NCI-H187 (cell line): ENCODE measurements at regions not wholly inside any gene's neighbourhood (a gene's known extent, or its start where the extent isn't known, plus 50 kb on each side); places are given as distances from the start of the nearest gene placed in this dataset.

Experiments
- DNase-seq, 2 experiments: peaks; one replicate each; lab custom pipeline; 2025; lab: John Stamatoyannopoulos, UW

- DNase-seq = no peak
Observed at GRCh38 chr21:28751176-28751575, 241.5 kb downstream of the LTN1 start.

- DNase-seq = no peak
Observed at GRCh38 chr21:28750565-28750964, 242.1 kb downstream of the LTN1 start.

- no peak for DNase-seq
Observed at GRCh38 chr21:28749536-28749935, 243.1 kb downstream of the LTN1 start.

- DNase-seq = no peak
Observed at GRCh38 chr21:28747464-28747863, 245.2 kb downstream of the LTN1 start.

- DNase-seq = no peak
Observed at GRCh38 chr21:28746166-28746565, 246.5 kb downstream of the LTN1 start.

GRCh38 chr21:28745131-28746016 is 247.3 kb downstream of the LTN1 start:
- DNase-seq = peak; percentile 8 to 28

GRCh38 chr21:28743723-28744122 is 249.0 kb downstream of the LTN1 start:
- DNase-seq = no peak

GRCh38 chr21:28742527-28742926 is 250.2 kb downstream of the LTN1 start:
- no peak for DNase-seq

GRCh38 chr21:28740125-28740524 is 252.6 kb downstream of the LTN1 start:
- no peak for DNase-seq

- DNase-seq = no peak
Observed at GRCh38 chr21:28738882-28739281, 253.8 kb downstream of the LTN1 start.

GRCh38 chr21:28738420-28738704 is 254.3 kb downstream of the LTN1 start:
- DNase-seq = no peak

- no peak for DNase-seq
Observed at GRCh38 chr21:28737674-28738419, 254.8 kb downstream of the LTN1 start.

- no peak for DNase-seq
Observed at GRCh38 chr21:28734522-28735175, 258.0 kb downstream of the LTN1 start.

GRCh38 chr21:28731700-28732321 is 260.9 kb downstream of the LTN1 start:
- DNase-seq = no peak

GRCh38 chr21:28729887-28730286 is 262.8 kb downstream of the LTN1 start:
- DNase-seq = no peak

- DNase-seq = no peak
Observed at GRCh38 chr21:28727809-28728208, 264.9 kb downstream of the LTN1 start.

- no peak for DNase-seq
Observed at GRCh38 chr21:28725396-28725795, 267.3 kb downstream of the LTN1 start.

- no peak for DNase-seq
Observed at GRCh38 chr21:28723646-28724045, 269.0 kb downstream of the LTN1 start.

GRCh38 chr21:28719723-28720122 is 273.0 kb downstream of the LTN1 start:
- DNase-seq = no peak

GRCh38 chr21:28714777-28715464 is 277.8 kb downstream of the LTN1 start:
- no peak for DNase-seq

GRCh38 chr21:28712411-28712810 is 280.3 kb downstream of the LTN1 start:
- no peak for DNase-seq

- no peak for DNase-seq
Observed at GRCh38 chr21:28705616-28706015, 287.1 kb downstream of the LTN1 start.
